ENCODE measurements at regions not wholly inside any gene's neighbourhood (a gene's known extent, or its start where the extent isn't known, plus 50 kb on each side); places are given as distances from the start of the nearest gene placed in this dataset.

- WGBS, 3 donors = 86 to 91% (median 86%) methylated on average over 8 of the region's 8 CpGs
- intact Hi-C loops (cut with DNase I) = no loop called here
Measured at GRCh38 chr16:13660807-13661206, 259.1 kb upstream of the ERCC4 start.

GRCh38 chr16:13665876-13666275 lies 254.1 kb upstream of the ERCC4 start:
- Histone ChIP-seq H3K36me3 (no peaks in the 10 kb centered on the region), H3K27me3 (no peaks in the 10 kb centered on the region), H3K27ac (no peak overlapping the region), H3K4me1 (ENCODE audit: insufficient read depth) (no peaks in the 10 kb centered on the region), H3K9me3 (peaks cover 0 to under 1% of the 10 kb centered on the region in 2 donors), H3K4me3 (no peak overlapping the region)
- no peak for DNase-seq
- whole genome bisulfite sequencing, 3 donors = 6 to 13% (median 7%) methylated on average over 1 of the region's 1 CpG
- TF ChIP-seq EP300 (IDR thresholded peaks at IDR 0.05) = no peak
- TF ChIP-seq CTCF (IDR thresholded peaks at IDR 0.05) = no peak
- TF ChIP-seq POLR2A (IDR thresholded peaks at IDR 0.05) = no peak
- intact Hi-C loops (cut with DNase I) = no loop called here

More at GRCh38 chr16:13660807-13661206, 259.1 kb upstream of the ERCC4 start:
- Histone ChIP-seq H3K27ac (no peak overlapping the region), H3K27me3 (no peaks in the 10 kb centered on the region), H3K9me3 (no peaks in the 10 kb centered on the region), H3K4me1 (ENCODE audit: insufficient read depth) (no peaks in the 10 kb centered on the region), H3K4me3 (no peak overlapping the region), H3K36me3 (no peaks in the 10 kb centered on the region)
- DNase-seq = no peak
- TF ChIP-seq CTCF (IDR thresholded peaks at IDR 0.05) (no peak), POLR2A (IDR thresholded peaks at IDR 0.05) (no peak), EP300 (IDR thresholded peaks at IDR 0.05) (no peak)

GRCh38 chr16:13672196-13672595 lies 247.8 kb upstream of the ERCC4 start:
- Histone ChIP-seq H3K4me1 (ENCODE audit: insufficient read depth) (no peaks in the 10 kb centered on the region), H3K4me3 (no peak overlapping the region), H3K27ac (no peak overlapping the region), H3K9me3 (peaks cover 0 to 3% of the 10 kb centered on the region in 2 donors), H3K27me3 (no peaks in the 10 kb centered on the region), H3K36me3 (no peaks in the 10 kb centered on the region)
- no peak for DNase-seq
- intact Hi-C loops (cut with DNase I) = no loop called here
- 64 to 87% (median 79%) methylated on average over 3 of the region's 3 CpGs for WGBS, 3 donors
- TF ChIP-seq EP300 (IDR thresholded peaks at IDR 0.05) (no peak), CTCF (IDR thresholded peaks at IDR 0.05) (no peak), POLR2A (IDR thresholded peaks at IDR 0.05) (no peak)

GRCh38 chr16:13680021-13680889 lies 239.7 kb upstream of the ERCC4 start:
- H3K36me3 ChIP-seq = no peaks in the 10 kb centered on the region
- H3K4me1 ChIP-seq (ENCODE audit: insufficient read depth) = no peaks in the 10 kb centered on the region
- 32 to 46% (median 38%) methylated on average over 1 of the region's 1 CpG for WGBS, 3 donors
- no peak overlapping the region for H3K27ac ChIP-seq
- intact Hi-C loops (cut with DNase I) = no loop called here
- no peak for DNase-seq
- H3K9me3 ChIP-seq = no peaks in the 10 kb centered on the region
- H3K4me3 ChIP-seq = no peak overlapping the region
- TF ChIP-seq EP300 (IDR thresholded peaks at IDR 0.05) = no peak
- H3K27me3 ChIP-seq = no peaks in the 10 kb centered on the region
